ENCODE measurements at regions not wholly inside any gene's neighbourhood (a gene's known extent, or its start where the extent isn't known, plus 50 kb on each side); places are given as distances from the start of the nearest gene placed in this dataset.
"Not testable (repeated sequence)": the region's sequence is repeated elsewhere in the genome, so short reads cannot be mapped to it uniquely, and the experiment has no call there.

DNA sequence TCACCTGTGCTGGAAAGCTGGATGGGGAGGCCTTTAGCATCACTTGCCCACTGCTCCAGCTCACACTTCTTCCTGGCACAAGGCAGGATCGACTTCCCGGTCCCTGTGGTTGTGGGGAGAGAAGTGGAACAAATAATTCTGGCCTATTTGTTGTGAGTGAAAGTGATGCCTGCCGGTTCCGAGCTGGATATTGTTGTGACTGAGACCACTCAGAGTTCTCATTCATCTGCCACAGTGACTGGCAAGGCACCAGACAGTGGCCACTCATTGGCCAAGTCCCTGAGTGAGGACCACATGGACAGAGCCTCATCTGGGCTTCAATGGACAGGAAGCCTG is 191.9 kb downstream of the PTPRU start:
- no peak overlapping the region for H3K4me3 ChIP-seq (ENCODE audit: low read depth, low read length)

DNA sequence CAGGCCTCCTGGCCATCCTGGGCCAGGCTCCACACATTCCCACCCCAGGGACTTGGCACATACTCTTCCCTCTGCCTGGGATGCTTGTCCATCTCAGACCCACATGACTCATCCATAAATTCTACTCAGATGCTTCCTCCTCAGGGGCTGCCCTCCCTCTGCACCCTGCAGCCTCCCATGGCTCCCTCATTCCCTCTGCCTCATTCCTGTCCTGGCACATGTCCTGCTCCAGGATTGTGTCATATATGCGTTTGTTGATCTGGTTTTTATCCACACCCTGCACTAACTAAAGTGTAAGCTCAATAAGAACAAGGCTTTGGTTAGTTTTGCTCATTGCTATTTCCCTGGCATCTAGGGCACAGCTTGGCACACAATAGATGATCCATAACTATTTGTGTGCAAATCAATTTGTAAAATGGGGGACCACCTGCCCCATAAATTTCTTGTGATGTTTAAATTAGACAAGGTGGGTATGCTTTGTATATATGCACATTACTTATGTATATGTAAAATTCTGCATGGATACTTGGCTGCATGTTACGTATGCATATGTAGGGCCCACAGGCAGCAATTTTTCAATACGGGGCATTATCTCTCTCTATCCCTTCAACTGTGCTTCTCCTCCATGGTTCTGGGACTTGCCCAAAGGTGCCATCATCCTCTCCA is 191.4 kb downstream of the PTPRU start:
- no peak overlapping the region for H3K4me3 ChIP-seq (ENCODE audit: low read depth, low read length)

DNA sequence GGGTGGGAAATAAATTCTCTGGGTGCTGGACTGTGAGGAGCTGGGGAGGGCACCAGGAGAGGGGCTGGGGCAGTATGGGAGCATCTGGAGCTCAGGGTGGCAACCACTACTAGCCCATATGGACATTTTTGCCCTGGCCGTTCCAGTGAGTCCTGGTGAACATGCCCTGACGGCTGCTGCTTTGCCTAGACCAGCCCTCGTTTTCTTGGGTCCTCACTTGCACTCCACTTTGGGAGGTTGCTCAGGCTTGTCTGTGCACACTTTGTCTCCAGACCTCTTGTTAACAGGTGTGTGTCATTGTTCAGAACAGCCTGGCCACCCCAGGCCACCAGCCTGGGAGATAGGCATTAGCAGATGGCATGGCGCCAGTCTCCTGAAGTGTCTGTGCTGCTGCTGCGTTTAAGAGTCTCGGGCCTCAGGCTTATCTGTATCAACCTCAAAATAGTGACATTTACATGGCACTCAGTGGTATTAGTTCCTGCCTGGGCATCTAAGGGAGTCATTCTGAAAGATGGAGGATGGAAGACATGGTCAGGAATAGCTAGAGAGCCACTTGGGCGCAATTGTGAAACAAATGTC is 190.5 kb downstream of the PTPRU start:
- H3K4me3 ChIP-seq (ENCODE audit: low read depth, low read length) = no peak overlapping the region

DNA sequence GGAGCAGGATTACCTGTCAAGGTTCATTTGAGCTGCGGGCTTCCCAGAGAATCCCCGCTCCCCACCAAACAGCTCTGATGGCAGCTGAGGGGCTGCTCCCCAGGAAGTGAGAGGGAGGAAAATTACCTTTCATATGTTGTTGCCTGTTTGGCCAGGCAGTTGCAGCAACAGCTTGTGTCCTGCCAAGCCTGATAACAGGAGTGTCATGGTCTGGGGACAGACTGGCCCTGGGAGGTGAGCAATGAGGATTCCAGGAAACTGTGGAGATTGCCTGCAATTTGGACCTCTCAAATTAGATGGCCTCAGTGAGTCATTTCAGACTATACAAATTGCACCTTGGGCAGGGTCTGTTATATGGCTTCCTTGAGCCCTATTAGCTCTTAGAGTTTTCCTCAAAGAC is 189.3 kb downstream of the PTPRU start:
- H3K4me3 ChIP-seq (ENCODE audit: low read depth, low read length) = no peak overlapping the region

DNA sequence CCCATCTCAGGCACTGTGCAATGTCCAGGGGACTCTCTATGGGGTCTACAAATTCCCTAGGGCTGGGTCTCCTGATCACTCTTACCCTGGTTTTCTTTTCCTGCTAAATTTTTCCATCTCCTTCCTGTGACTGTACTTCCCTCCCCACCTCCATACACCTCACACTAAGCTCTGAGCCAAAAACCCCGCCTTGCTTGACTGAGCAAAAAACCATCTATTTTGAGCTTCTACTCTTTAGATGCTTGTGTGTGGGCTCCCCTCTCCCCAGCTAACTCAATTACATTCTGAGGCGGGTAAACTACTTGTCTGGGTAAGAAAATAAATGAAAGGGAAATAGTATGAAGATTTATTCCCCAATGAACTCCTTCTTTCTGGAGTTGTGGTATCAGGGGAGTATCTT is 187.9 kb downstream of the PTPRU start:
- no peak overlapping the region for H3K4me3 ChIP-seq (ENCODE audit: low read depth, low read length)

DNA sequence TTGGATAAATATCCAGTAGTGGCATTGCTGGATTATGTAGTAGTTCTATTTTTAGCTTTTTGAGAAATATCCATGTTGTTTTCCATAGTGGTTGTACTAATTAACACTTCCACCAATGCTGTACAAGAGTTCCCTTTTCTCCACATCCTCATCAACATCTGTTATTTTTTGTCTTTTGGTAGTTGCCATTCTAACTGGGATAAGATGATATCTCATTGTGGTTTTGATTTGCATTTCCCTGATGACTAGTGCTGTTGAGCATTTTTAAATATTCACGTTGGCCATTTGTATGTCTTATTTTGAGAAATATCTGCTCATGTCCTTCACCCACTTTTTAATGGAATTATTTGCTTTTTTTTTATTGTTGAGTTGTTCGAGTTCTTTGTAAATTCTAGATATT is 183.9 kb downstream of the PTPRU start:
- H3K4me3 ChIP-seq (ENCODE audit: low read depth, low read length) = no peak overlapping the region

DNA sequence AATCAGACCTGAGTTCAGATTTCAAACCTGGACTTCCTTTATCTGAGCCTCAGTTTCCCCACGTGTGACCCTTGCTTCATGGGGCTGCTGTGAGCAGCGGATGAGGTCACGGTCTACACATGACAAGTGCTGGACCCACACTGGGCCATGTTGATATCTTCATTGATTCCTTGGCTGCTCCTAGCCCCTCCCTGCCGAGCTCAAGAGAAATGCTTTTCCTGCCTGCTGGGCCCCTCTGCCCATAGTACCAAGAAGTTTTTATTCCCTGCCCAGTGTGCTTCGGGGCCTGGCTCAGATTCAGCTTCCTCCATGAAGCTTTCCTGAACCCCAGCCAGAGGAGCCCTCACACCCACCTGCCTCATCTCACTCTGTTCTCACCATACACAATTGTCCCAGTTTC is 181.6 kb downstream of the PTPRU start:
- no peak overlapping the region for H3K4me3 ChIP-seq (ENCODE audit: low read depth, low read length)

DNA sequence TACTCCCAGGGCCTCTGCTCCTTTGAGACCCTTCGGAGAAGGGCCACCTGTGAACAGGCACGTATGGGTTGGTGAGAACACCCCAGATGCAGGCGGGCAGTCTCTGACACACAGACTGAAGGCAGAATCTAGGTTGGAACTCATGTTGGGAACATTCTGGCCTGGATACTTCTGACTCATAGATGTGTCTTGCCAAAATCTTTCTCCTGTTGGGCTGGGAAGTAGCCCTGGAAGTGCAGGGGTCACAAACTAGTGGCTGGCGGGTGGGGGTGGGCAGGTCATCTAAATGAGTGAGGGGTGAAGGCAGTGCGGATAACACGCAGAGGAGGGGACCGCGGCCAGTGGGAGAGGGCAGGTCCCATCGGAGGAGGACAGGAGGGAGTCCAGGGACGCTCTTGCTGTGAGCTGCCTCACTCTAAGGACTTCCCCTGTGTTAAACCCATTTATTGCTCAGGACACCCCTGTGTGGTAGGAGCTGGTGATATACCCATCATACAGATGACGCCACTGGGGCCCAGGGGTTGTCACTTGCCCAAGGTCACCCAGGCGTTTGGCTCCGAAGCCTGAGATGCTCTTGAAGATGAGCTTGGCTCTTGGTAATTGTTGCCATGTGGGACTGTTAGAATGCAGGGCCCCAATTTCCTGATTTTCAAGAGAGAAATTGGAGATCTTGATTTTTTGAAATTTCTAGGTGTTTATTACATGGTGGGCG is 181.0 kb downstream of the PTPRU start:
- no peak overlapping the region for H3K4me3 ChIP-seq (ENCODE audit: low read depth, low read length)

DNA sequence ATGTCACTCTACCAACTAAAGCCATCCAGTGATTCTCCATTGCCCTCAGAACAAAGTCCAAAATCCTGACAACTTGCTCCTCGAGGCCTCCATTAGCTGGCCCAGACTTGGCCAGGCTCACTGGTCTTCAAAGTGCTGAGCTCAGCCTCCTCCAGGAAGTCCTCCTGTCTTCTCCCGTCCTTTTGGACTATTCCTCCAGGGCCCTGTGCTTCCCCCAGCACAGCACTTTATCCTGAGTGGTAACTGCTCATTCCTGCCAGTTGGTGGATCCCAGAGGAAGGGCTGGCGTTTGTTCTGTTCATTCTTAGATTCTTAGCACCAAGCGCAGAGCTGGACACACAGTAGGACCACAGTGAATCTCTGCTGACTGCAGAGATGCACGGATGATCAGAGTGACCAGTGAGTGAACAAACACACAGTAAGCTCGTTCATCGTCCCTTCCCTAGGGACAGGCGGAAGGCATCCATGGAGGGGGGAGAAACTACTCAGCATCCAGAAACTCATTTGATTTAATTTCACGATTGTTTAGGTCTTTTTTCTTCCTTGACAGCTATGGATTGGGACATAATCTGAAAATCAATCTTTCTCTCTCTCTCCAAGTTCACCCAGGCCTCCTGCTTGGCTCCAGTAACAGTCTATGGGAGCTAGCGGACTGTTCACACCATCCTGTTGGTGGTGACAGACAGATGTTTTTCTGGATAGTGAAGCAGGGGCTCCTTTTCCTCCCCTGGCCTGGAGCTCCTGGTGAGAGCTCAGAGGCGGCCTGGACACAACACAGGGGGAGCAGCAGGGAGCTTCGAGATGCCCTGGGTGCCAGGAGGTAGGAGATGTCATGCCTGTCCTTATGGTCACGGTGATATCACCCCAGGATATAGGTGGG is 180.2 kb downstream of the PTPRU start:
- no peak overlapping the region for H3K4me3 ChIP-seq (ENCODE audit: low read depth, low read length)

DNA sequence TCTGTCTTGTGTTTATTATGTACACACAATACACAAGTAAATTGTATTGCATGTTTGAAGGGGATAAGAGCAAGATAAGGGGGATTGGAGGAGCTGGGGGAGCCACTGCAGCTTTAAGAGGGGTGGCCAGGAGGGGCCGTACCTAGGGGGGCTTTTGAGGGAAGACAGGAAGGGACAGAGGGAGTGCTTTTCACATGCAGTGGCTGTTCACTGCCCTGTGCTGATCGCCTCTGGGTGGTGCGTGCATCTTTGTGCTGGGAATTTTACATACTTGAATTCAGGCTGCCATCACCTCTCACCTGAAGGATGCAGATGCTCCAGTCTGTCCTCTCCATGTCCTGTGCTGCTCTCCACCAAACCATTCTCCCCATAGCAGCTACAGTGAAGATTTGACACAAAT is 179.5 kb downstream of the PTPRU start:
- H3K4me3 ChIP-seq (ENCODE audit: low read depth, low read length) = no peak overlapping the region

DNA sequence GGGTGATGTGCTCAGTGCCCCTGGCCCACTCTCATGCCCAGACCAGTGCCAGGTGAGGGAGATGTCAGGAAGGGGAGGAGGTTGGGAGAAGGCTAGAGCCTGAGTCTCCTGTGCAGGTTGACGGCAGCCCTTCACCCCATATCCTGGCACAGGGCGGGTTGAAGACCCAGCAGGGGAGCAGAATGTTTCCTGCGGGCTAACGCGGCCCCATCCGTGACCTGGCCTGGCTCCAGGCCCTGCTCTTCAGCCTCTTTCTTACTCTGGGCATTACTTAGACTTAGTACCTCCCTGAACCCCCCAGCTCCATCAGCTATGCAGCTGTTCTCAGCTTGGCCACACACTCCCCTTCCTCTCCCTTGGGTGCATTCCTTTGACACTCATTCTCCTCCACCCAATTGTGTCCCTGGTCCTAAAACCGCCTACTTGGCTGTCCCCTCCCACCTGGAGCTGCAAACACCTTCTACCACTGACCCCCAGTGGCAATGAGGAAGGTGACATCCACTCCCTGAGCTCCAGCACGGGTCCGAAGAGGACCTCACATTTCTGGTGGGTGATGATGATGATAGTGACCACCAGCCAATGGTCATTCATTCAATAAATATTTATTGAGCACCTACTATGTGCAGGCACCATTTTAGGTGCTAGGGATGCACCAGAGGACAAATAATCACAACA is 179.0 kb downstream of the PTPRU start:
- H3K4me3 ChIP-seq (ENCODE audit: low read depth, low read length) = no peak overlapping the region

DNA sequence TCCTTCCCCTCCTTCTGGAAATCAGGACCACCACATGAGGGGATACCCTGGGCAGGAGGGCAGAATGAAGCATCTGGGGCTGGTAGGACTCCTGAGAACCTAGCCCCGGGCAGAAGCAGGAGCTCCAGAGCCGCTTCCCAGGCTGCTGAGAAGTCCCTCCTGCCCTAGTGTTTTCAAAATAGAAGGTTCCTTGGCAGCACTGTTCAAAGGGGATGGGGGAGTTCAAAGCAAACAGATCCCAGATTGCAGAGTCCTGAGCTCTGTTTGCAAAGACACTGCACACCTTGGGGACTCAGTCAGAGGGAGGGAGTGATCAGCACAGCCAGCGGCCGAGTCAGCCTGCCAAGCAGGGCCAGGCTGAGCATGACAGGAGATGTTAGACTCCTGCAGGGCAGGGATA is 177.8 kb downstream of the PTPRU start:
- no peak overlapping the region for H3K4me3 ChIP-seq (ENCODE audit: low read depth, low read length)

DNA sequence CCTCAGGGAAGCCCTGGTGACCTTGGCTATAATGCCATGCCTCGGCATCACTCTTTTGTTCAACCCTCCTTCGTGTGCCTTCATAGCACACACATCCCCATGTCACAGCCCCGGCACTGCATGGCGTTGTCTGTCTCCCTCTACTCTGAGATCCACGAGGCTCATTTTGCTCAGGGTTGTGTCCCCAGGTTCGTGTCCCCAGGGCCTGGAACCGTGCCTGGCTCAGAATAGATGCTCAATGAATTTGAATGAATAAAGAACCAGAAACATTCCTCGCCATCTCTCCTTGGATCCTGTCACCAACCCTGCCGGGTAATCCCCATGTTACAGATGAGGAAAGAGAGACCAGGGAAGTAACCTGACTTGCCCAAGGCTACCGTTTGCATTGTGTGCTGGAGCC is 177.3 kb downstream of the PTPRU start:
- no peak overlapping the region for H3K4me3 ChIP-seq (ENCODE audit: low read depth, low read length)

DNA sequence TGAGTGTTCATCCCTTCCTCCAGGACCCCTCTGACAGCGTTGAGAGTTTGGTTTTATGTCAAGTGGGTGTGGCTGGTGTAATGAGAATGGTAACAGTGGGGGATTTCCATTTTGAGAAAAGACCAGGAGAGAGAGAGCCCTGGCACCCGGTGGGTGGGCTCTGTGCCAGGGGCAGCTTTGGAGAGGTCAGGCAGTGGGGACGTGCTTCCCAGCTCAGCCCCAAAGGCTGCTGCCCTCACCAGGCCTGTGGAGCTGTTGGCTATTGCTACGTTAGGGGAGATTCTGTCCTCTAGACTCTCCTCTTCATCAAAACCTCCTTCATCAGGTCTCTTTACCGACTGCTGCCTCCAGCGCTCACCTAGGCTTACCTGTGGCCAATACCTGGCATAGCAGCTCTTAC is 176.3 kb downstream of the PTPRU start:
- H3K4me3 ChIP-seq (ENCODE audit: low read depth, low read length) = no peak overlapping the region

DNA sequence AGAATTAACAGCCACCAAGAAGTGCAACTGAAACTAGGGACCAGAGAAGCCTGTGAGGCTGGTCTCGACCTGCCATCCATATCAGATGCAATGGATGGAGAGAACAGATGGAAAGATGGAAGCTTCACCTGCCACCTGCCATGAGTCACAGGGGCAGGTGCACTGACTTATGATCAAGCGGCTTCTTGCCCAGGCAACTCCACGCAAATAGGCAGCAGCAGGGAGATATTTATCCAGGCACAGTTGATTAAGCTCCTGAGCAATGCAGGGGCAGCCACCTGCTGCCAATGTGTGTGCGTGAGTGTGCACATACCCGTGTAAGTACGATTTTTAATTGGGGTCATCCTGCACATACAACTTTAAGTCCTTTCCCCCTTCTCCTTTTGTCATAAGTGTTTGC is 174.2 kb downstream of the PTPRU start:
- H3K4me3 ChIP-seq (ENCODE audit: low read depth, low read length) = no peak overlapping the region

DNA sequence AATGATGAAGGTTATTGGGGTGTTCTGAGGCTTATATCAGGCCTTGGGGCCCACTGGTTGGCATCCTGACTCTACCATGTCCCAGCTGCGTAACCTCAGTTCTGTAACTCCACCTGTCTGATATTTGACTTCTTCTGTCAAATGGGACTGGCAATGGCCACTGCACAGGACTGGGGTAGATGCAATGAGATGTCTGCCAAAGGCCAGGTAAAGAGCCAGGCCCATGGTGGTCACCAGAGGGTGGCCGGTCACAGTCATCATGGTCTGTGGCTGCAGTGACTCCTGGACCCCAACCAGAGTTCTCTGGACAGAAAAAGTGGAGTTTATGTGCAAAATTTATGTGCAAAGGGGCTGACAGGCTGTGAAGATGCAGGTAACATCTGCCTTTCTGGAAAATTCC is 173.3 kb downstream of the PTPRU start:
- no peak overlapping the region for H3K4me3 ChIP-seq (ENCODE audit: low read depth, low read length)

DNA sequence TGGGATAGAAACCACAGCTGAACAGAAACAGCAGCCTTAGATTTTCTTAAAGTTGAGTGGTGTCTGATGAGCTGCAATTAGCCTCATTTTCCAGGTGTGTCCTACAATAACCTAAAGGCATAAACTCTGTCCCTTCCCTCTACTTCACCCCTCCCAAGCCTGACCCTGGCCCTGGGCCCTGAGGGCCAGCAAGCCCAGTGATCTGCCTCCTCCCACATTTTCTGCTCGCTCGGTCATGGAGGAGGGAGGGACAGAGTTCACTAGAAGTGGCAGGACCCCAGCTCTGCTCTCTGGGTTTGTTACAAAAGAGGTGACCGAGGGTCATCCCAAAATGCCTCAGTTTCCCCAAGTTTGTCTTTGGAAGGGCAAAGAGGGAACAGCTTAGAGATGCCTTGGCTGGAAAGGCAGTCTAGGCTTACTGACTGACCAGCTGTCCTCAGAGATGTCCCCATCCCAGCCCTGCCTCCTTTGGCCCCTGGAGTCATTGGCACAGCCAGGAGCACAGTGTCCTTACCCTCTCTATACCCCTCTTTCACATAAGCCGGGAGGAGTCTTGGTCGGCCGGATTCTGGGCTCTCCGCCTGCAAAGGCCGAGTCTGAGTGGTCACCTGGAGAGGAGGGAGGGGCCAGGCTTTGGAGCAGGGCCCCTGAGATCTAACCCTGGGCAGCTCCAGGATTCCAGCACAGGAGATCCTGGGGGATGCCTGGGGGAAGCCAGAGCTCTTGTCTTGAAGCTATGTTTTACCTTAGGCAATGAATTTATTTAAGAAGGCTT is 172.7 kb downstream of the PTPRU start:
- no peak overlapping the region for H3K4me3 ChIP-seq (ENCODE audit: low read depth, low read length)

DNA sequence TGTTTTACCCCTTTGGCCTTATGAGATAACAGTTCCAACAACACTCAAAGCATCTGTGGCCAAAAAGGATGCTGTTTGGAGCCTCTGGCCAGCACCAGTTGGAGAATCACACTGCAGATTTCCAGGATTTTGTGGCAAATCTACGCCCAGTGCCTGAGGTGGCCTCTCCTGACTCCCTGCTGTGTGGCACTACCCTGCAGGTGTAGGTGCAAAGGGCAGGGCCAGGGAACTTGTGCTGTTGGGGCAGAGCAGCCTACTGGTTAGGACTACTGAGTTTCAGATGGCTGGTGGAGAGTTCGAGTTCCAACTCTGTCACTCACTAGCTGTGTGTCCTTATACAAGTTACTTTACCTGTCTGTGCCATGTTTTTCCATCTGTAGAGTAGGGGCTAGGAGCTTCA is 170.5 kb downstream of the PTPRU start:
- H3K4me3 ChIP-seq (ENCODE audit: low read depth, low read length) = no peak overlapping the region

DNA sequence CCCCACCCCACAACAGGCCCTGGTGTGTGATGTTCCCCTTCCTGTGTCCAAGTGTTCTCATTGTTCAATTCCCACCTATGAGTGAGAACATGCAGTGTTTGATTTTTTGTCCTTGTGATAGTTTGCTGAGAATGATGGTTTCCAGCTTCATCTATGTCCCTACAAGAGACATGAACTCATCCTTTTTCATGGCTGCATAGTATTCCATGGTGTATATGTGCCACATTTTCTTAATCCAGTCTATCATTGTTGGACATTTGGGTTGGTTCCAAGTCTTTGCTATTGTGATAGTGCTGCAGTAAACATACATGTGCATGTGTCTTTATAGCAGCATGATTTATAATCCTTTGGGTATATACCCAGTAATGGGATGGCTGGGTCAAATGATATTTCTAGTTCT is 163.9 kb downstream of the PTPRU start:
- not testable (repeated sequence) for H3K4me3 ChIP-seq (ENCODE audit: low read depth, low read length)

DNA sequence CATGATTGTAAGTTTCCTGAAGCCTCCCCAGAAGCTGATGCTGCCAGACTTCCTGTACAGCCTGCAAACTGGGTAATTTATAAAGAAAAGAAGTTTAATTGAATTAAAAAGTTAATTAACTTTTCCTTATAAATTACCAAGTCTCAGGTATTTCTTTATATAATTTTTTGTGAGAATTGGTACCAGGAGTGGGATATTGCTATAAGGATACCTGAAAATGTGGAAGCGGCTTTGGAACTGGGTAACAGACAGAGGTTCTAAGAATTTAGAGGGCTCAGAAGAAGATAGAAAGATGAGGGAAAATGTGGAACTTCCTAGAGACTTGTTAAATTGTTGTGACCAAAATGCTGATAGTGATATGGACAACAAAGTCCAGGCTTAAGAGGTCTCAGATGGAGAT is 163.1 kb downstream of the PTPRU start:
- H3K4me3 ChIP-seq (ENCODE audit: low read depth, low read length) = no peak overlapping the region

Measured in iPS-11a (cell line).